GM19351 (cell line): ENCODE measurements at regions not wholly inside any gene's neighbourhood (a gene's known extent, or its start where the extent isn't known, plus 50 kb on each side); places are given as distances from the start of the nearest gene placed in this dataset.
"Not testable (repeated sequence)": the region's sequence is repeated elsewhere in the genome, so short reads cannot be mapped to it uniquely, and the experiment has no call there.

Experiments used
- ATAC-seq: cut with Tn5 transposase; IDR thresholded peaks from one replicate; pipeline ENCODE4 v1.9.1; 2021; ENCODE audit warnings: mild to moderate bottlenecking, moderate library complexity; ENCODE audit not compliant: unreplicated experiment

DNA sequence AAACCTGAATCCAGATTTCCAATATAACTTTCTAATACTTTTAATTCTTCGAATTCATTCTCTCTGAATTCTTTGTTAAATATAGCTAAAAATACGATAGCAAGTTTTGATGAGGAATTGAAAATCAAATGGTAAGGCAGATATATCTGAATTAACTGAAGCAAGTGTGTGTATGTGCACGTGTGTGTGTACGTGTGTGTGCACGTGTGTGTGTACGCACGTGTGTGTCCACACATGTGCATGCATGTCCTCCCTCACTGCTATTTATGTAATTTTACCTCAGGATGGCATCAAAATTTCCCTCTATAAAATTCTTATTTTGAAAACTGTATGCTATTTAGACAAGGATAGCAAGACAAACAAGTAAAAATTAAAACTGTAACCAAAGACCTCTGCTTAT lies 961.3 kb upstream of the CNTN5 start:
- ATAC-seq: no peak

DNA sequence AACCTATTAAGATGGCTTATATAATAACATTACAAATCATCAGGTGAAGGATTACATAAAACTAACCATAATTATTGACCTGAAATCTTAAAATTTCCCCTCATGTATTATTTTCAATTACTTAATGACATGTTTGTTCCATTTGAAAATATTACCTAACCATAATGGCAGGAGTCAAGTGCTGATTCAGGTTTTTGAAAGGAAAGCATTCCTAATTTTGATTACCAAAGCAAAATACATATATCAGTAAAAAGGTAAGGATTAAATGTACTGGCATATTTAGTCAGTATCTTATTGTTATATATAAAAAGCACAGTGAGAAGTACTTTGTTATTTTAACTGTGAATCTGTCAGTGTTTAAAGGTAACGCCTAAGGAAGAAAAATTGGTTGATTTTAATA lies 960.0 kb upstream of the CNTN5 start:
- no peak for ATAC-seq

GRCh38 chr11:98061858-98062257 lies 958.9 kb upstream of the CNTN5 start:
- no peak for ATAC-seq

GRCh38 chr11:98062714-98063113 lies 958.0 kb upstream of the CNTN5 start:
- ATAC-seq: no peak

- no peak for ATAC-seq
Observed at GRCh38 chr11:98068251-98068650, 952.5 kb upstream of the CNTN5 start.

- not testable (repeated sequence) for ATAC-seq
Observed at GRCh38 chr11:98069147-98069546, 951.6 kb upstream of the CNTN5 start.

GRCh38 chr11:98069861-98070260 lies 950.9 kb upstream of the CNTN5 start:
- no peak for ATAC-seq

- ATAC-seq: no peak
Observed at GRCh38 chr11:98090861-98091505, 929.8 kb upstream of the CNTN5 start.

DNA sequence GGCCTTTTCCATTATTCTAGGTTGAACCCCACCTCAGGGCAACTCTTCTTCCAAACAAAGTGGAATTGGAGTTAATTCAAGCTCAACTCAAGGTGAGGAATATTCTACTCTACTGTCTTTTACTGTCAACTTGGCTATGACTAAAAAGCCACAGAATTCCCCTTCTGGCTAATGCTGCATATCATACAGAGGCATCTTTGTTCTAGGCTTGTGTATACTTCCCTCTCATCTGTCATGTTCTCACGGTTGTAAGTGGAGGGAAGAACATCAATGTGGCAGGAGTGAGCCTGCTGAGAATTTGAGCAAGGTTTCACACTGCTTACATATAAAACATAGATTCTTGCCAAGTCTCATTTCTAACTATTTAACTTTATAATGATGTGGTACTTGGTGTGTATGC lies 921.4 kb upstream of the CNTN5 start:
- ATAC-seq: no peak

GRCh38 chr11:98100689-98101088 lies 920.1 kb upstream of the CNTN5 start:
- no peak for ATAC-seq

- ATAC-seq: no peak
Observed at GRCh38 chr11:98101329-98101728, 919.4 kb upstream of the CNTN5 start.

DNA sequence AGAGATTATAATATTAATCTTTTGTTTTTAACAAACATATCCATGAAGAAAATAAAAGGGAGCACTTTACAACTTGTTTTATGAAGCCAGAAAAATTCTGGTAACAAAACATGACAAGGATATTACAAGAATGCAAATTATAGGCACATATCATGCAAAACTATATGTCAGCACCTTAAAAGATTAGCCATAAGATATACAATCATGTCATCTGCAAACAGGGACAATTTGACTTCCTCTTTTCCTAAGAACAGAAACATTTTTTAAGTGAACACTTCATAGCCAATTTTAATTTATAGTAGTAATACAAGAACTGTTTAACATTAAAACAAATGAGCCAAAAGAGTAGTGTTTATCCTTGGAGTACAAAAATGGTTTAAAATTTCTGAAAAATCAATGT lies 916.5 kb upstream of the CNTN5 start:
- ATAC-seq: no peak

DNA sequence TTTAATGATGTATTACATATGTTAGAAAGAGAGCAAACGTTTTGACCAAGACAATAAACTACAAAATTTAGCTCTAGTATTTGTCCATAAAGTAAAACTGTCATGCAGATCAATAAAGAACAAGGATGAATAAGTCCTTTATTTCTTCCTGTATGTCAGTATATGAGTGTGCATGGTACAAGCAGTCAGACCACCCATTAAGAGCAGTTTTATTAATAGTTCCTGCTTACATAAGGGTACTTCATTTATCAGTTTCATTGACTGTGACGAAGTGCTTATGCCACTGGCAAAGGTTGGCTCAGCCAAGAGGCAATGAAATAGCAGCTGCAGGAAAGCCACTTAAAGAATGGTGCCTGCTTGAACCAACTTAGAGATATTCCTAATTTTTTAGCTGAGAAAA lies 913.0 kb upstream of the CNTN5 start:
- ATAC-seq: no peak

GRCh38 chr11:98110030-98110429 lies 910.7 kb upstream of the CNTN5 start:
- ATAC-seq: no peak

DNA sequence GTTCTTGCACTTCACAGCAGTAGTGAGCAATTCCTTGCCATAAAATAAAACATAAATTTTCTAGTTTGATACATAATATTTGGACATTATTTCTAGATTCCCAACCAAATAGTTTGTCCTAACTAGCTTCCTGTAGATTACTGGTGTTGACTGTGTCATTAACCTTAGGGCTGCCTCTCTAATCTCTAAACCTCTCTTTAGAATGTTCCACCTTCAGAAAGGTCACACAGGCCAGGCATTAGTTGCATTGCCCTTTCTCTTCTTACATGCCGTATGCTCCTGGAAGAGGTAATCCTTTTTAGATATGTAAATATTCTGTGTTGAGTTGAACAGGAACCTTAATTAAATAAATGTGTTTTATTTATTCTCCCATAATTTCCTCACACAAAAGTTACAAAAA lies 904.9 kb upstream of the CNTN5 start:
- ATAC-seq: no peak

GRCh38 chr11:98130117-98130625 lies 890.6 kb upstream of the CNTN5 start:
- no peak for ATAC-seq

- no peak for ATAC-seq
Observed at GRCh38 chr11:98136357-98136756, 884.4 kb upstream of the CNTN5 start.

- no peak for ATAC-seq
Observed at GRCh38 chr11:98137437-98137836, 883.3 kb upstream of the CNTN5 start.

DNA sequence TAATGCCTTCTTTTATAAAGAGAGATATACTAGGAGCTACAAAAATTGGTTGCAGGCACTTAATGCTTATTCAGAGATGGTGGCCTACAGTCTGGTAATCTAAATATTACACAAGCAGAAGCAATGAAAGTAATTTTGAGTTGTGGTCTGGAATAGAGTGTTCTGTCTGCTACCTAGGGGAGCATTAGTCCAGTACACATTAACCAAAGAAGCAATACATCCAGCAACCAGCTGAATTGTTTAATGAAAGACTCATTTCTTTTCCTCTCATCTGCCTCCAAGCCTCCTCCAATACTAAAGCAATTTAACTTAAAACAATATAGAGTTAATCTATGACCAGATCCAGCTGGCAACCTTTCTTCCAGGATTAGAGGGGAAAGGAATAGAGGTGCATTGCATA lies 877.1 kb upstream of the CNTN5 start:
- ATAC-seq: no peak

GRCh38 chr11:98153752-98154151 lies 867.0 kb upstream of the CNTN5 start:
- no peak for ATAC-seq

- ATAC-seq: no peak
Observed at GRCh38 chr11:98155696-98156095, 865.1 kb upstream of the CNTN5 start.

GRCh38 chr11:98177925-98178324 lies 842.8 kb upstream of the CNTN5 start:
- no peak for ATAC-seq

DNA sequence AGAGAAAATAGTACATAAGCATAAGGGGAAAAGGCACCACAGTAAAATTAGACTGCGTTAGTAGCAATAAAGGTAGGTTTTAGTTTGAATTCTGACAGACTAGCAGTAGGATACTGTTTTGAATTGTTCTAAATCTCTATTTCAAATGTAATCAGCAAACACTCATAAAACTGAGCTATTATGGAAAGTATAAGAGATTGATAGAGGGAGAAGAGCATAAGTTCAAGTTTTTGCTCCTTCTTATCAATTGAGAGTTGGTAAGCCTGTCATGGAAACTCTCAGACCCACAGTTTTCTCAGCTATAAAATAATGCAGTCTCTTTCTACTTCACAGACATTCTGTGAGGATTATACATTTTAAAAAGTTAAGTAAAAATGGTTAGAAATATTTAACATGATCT lies 840.2 kb upstream of the CNTN5 start:
- ATAC-seq: no peak
